HL-60 (cell line): ENCODE measurements at regions not wholly inside any gene's neighbourhood (a gene's known extent, or its start where the extent isn't known, plus 50 kb on each side); places are given as distances from the start of the nearest gene placed in this dataset.
A peak's percentile ranks its signal among the peaks of the same experiment; 100 is the strongest.
"Not testable (repeated sequence)": the region's sequence is repeated elsewhere in the genome, so short reads cannot be mapped to it uniquely, and the experiment has no call there.

Source experiments
- DNase-seq, 2 experiments: peaks; one replicate each; pipeline ENCODE4 v3.0.0-alpha.2; 2010 to 2020; ENCODE audit warnings: low read depth in 1 of 2, low spot score in 1 of 2
- H3K27ac ChIP-seq: fragments of 250-450 bp; sonication (Bioruptor Pico); replicated peaks from 2 replicates; pipeline ENCODE4 v1.5.1; 2020; ENCODE audit warnings: mild to moderate bottlenecking, moderate library complexity
- H3K27me3 ChIP-seq: fragments of 250-450 bp; sonication (Bioruptor Pico); 2 replicates; pipeline ENCODE4 v1.5.1; 2021; ENCODE audit warnings: mild to moderate bottlenecking, moderate library complexity; ENCODE audit not compliant: insufficient read depth, poor library complexity, severe bottlenecking
- H3K4me3 ChIP-seq: replicated peaks from 2 replicates; pipeline ENCODE4 v1.5.1; 2011; ENCODE audit warnings: mild to moderate bottlenecking, control low read depth, low read length; ENCODE audit not compliant: insufficient read depth
- CTCF ChIP-seq: IDR thresholded peaks from one replicate; pipeline ENCODE4 v1.5.1; 2011; ENCODE audit warnings: low read length, control low read depth, inconsistent platforms; ENCODE audit not compliant: insufficient read depth
- GABPA ChIP-seq: IDR thresholded peaks from 2 replicates; pipeline ENCODE4 v1.6.1; 2012; ENCODE audit warnings: low read depth
- POLR2AphosphoS5 ChIP-seq: IDR thresholded peaks from 2 replicates; pipeline ENCODE4 v1.6.1; 2012; ENCODE audit warnings: low read depth
- SPI1 ChIP-seq: IDR thresholded peaks from 2 replicates; pipeline ENCODE4 v1.6.1; 2012; ENCODE audit warnings: low read depth, mild to moderate bottlenecking, borderline replicate concordance
- TF ChIP-seq, protein P1 (sequence below): IDR thresholded peaks from 2 replicates; pipeline ENCODE4 v1.6.1; 2012; ENCODE audit warnings: low read depth; ENCODE audit not compliant: insufficient replicate concordance

GRCh38 chr21:33997436-33997835, 75.9 kb upstream of the MRPS6 start:
- Histone ChIP-seq H3K27ac (no peak overlapping the region), H3K27me3 (no peaks in the 10 kb centered on the region), H3K4me3 (no peak overlapping the region)
- DNase-seq = no peak
- TF ChIP-seq SPI1 (no peak), GABPA (no peak), POLR2AphosphoS5 (no peak), CTCF (no peak)
- TF ChIP-seq, protein P1, sequence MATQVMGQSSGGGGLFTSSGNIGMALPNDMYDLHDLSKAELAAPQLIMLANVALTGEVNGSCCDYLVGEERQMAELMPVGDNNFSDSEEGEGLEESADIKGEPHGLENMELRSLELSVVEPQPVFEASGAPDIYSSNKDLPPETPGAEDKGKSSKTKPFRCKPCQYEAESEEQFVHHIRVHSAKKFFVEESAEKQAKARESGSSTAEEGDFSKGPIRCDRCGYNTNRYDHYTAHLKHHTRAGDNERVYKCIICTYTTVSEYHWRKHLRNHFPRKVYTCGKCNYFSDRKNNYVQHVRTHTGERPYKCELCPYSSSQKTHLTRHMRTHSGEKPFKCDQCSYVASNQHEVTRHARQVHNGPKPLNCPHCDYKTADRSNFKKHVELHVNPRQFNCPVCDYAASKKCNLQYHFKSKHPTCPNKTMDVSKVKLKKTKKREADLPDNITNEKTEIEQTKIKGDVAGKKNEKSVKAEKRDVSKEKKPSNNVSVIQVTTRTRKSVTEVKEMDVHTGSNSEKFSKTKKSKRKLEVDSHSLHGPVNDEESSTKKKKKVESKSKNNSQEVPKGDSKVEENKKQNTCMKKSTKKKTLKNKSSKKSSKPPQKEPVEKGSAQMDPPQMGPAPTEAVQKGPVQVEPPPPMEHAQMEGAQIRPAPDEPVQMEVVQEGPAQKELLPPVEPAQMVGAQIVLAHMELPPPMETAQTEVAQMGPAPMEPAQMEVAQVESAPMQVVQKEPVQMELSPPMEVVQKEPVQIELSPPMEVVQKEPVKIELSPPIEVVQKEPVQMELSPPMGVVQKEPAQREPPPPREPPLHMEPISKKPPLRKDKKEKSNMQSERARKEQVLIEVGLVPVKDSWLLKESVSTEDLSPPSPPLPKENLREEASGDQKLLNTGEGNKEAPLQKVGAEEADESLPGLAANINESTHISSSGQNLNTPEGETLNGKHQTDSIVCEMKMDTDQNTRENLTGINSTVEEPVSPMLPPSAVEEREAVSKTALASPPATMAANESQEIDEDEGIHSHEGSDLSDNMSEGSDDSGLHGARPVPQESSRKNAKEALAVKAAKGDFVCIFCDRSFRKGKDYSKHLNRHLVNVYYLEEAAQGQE = no peak

DNA sequence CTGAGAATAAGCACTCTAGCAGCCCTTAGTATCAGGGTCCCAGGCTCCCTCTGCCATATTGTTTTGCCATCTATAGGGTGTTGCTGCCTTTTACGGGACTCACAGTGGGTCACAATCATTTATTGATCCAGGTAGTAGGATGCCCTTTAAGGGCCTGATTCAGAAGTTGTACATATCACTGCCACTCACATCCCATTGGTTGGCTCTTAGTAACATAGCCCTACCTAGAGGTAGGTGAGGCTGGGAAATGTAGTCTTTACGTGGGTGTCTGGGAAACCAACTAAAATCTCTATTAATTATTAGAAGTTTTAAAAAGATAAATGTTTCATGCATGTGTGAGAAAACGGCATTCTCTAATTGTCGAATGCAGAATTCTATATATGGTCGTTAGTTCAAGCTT, 78.8 kb upstream of the ATP5PO start:
- H3K27ac ChIP-seq = no peak overlapping the region; the same call in 1 of the 2 replicates
- no peaks in the 10 kb centered on the region for H3K27me3 ChIP-seq
- DNase-seq = no peak
- TF ChIP-seq GABPA (no peak), CTCF (no peak), SPI1 (no peak), POLR2AphosphoS5 (no peak)
- TF ChIP-seq, protein P1 = no peak
- no peak overlapping the region for H3K4me3 ChIP-seq

GRCh38 chr21:33993286-33994231, 78.0 kb upstream of the ATP5PO start:
- Histone ChIP-seq H3K4me3 (no peak overlapping the region), H3K27ac (peak overlapping the region; percentile 39), H3K27me3 (no peaks in the 10 kb centered on the region)
- TF ChIP-seq GABPA (no peak), SPI1 (peak; percentile 79), POLR2AphosphoS5 (peak; percentile 54), CTCF (no peak)
- DNase-seq = peak; percentile 26 to 70

DNA sequence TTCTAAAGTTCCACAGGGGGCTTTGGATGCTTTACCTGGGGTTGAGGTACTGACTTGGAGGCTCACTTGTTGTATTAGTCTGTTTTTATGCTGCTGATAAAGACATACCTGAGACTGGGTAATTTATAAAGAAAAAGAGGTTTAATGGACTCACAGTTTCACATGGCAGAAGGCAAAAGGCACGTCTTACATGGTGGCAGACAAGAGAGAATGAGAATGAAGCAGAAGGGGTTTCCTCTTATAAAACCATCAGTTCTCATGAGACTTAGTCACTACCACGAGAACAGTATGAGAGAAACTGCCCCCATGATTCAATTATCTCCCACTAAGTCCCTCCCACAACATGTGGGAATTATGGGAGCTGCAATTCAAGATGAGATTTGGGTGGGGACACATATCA, 76.8 kb upstream of the ATP5PO start:
- not testable (repeated sequence) for H3K4me3 ChIP-seq, DNase-seq, H3K27me3 ChIP-seq, H3K27ac ChIP-seq
